GM18505 (cell line): ENCODE measurements at regions not wholly inside any gene's neighbourhood (a gene's known extent, or its start where the extent isn't known, plus 50 kb on each side); places are given as distances from the start of the nearest gene placed in this dataset.
"Not testable (repeated sequence)": the region's sequence is repeated elsewhere in the genome, so short reads cannot be mapped to it uniquely, and the experiment has no call there.

Source experiments
- ATAC-seq: cut with Tn5 transposase; IDR thresholded peaks from one replicate; pipeline ENCODE4 v1.9.1; 2021; ENCODE audit not compliant: unreplicated experiment
- POLR2A ChIP-seq: IDR thresholded peaks from 4 replicates; pipeline ENCODE4 v1.6.1; 2011; ENCODE audit warnings: borderline replicate concordance; ENCODE audit not compliant: insufficient read depth, insufficient read length; ENCODE audit errors: extremely low read depth

- TF ChIP-seq POLR2A: no peak
- no peak for ATAC-seq
Observed at GRCh38 chr13:87736849-87737385, 65.7 kb downstream of the SLITRK5 start.

GRCh38 chr13:87754097-87754496 is 82.9 kb downstream of the SLITRK5 start:
- no peak for ATAC-seq
- TF ChIP-seq POLR2A: no peak

DNA sequence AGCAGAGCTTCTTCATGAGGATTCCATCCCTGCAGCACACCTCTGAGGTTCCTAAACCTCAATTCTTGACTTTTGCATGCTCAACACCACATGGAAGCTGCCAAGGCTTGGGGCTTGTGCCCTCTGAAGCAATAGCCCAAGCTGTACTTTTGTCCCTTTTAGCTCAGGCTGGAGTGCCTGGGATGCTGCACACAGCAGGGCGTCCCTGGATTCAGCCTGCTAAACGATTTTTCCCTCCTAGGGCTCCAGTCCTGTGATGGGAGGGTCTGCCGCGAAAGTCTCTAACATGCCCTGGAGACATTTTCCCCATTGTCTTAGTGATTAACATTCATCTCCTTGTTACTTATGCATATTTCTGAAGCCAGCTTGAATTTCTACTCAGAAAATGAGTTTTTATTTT is 98.3 kb downstream of the SLITRK5 start:
- no peak for ATAC-seq
- no peak for TF ChIP-seq POLR2A

- ATAC-seq: no peak
- TF ChIP-seq POLR2A: no peak
Observed at GRCh38 chr13:87777387-87777786, 106.2 kb downstream of the SLITRK5 start.

DNA sequence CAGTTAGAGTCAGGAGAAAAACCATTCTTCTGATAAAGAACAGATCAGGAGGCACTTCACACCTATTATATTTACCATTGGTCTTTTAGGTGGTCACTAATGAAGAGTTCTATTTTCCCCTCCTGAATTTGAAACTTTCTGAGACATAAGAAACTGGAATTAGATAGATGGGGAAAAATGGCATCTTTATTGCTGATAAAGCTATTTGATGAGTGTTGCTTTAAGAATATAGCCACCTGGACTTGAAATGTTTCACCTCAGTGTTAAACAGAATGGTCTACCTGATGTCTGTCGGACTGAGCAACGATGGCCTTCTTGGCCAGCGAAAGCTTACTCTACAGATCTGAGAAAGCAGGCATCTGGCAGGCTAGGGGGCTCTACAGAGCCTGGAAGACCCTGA is 107.0 kb downstream of the SLITRK5 start:
- no peak for TF ChIP-seq POLR2A
- ATAC-seq: no peak

DNA sequence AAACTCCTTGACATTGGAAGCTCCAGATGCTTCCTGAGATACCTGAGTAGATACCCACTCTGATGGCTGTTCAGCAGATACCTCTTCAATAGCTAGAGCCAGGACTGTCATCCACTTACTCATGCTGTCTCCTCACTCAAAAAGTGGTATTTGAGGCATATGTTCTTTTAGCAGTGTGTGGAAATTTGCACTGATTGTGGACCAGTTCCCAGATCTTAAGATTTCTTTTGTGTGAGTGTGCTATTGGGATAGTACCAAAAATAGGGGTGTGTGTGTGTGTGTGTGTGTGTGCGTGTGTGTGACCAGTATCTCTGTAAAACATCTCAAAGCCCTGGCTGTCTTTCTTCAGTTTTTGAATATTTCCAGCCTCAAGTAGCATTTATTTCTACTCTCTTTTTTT is 108.3 kb downstream of the SLITRK5 start:
- TF ChIP-seq POLR2A: no peak
- no peak for ATAC-seq

GRCh38 chr13:87783366-87783765 is 112.2 kb downstream of the SLITRK5 start:
- no peak for ATAC-seq
- no peak for TF ChIP-seq POLR2A

DNA sequence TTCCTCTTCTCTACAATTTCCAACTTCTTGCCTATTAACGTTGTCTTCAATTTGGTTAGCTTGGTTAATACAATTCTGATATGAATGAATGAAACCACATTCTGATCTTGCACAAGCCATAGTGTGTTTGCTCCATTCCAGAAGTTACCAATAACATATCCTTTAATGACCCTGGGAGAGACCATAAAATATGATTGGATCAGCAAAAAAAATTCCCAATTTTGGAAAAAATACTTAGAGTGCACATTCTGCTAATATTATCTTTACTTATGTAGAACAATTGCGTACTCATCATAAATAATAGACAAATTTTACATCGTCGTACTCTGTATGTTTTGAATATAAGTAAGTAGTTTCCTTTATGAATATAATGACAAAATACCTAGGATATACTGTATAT is 117.2 kb downstream of the SLITRK5 start:
- no peak for TF ChIP-seq POLR2A
- ATAC-seq: no peak

- no peak for ATAC-seq
Observed at GRCh38 chr13:87792878-87793277, 121.7 kb downstream of the SLITRK5 start.

DNA sequence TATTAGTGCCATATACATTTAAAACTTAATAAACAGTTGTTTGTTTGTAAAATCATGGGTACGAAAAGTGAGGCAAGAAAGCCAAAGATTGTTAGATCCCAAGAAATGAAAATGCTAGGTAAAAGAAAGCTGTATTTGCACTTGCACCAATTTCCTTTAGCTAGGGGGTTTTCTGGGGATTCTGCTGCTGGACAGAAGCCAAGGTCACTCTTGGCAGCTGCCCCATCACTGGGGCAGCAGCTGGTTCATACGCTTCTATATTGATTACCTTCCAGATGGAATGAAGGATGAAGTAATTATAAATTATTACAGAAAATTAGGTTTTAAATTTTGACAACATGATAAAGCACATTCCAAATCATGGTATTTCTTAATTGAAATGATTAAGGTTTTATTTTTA is 127.4 kb downstream of the SLITRK5 start:
- no peak for ATAC-seq
- no peak for TF ChIP-seq POLR2A

More at GRCh38 chr13:87792878-87793277, 121.7 kb downstream of the SLITRK5 start:
- no peak for TF ChIP-seq POLR2A

- no peak for TF ChIP-seq POLR2A
- no peak for ATAC-seq
Observed at GRCh38 chr13:87810391-87810801, 139.2 kb downstream of the SLITRK5 start.

DNA sequence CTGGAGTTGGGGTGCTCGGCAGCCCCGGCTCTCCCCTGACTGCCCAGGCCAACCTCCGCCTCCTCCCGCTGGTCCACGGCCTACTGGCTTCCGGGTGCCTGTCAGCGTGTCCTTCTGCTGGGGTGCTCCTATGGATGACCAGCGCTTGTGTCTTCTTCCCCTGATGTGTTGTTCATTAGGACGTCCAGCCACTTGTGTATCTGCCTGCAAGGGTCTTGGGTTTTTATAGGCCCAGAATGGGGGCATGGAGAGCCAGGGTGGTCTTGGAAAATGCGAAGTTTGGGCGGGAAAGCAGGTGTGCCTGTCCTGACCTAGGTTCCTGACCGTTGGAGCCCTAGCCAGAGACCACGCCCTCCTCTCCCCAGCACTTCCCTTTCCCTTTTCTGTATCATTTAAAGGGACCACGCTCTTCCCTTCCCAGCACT is 139.8 kb downstream of the SLITRK5 start:
- TF ChIP-seq POLR2A: no peak
- ATAC-seq: no peak

- no peak for TF ChIP-seq POLR2A
Observed at GRCh38 chr13:87814403-87814802, 143.2 kb downstream of the SLITRK5 start.

DNA sequence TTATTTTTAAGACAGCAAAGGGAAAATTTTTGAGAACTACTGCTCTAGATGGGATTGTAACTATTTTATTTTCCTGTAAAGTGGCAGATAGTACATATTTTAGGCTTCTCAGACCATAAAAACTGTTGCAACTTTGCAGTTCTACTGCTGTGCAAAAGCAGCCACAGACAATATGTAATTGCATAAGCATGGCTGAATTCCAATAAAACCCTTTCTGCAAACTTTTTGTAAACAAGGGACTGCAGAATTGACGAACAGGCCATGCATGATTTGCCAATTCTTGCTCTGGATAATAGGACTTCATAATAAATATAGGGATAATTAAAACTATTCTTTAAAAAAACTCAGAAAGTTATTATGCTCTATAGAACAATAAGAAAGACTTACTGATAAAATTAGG is 149.1 kb downstream of the SLITRK5 start:
- no peak for TF ChIP-seq POLR2A
- ATAC-seq: no peak

More at GRCh38 chr13:87814403-87814802, 143.2 kb downstream of the SLITRK5 start:
- ATAC-seq: no peak

GRCh38 chr13:87821512-87821911 is 150.3 kb downstream of the SLITRK5 start:
- TF ChIP-seq POLR2A: no peak
- ATAC-seq: no peak

DNA sequence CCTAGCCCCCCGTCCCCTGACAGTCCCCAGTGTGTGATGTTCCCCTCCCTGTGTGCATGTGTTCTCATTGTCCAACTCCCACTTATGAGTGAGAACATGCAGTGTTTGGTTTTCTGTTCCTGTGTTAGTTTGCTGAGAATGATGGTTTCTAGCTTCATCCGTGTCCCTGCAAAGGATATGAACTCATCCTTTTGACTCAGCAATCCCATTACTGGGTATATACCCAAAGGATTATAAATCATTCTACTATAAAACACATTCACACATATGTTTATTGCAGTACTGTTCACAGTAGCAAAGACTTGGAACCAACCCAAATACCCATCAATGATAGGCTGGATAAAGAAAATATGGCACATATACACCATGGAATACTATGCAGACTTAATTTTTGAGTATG is 155.1 kb downstream of the SLITRK5 start:
- ATAC-seq: not testable (repeated sequence)
